Caki2 (cell line): ENCODE measurements at regions not wholly inside any gene's neighbourhood (a gene's known extent, or its start where the extent isn't known, plus 50 kb on each side); places are given as distances from the start of the nearest gene placed in this dataset.

Source experiments
- DNase-seq: peaks from one replicate; pipeline ENCODE4 v3.0.0-alpha.2; 2015; ENCODE audit warnings: low read depth
- in situ Hi-C: cut with HindIII; loops from 2 replicates; pipeline ENCODE4 v1.10.0; 2016; ENCODE audit warnings: low sequenced_read_pairs, low pct_unique_long_range_greater_than_20kb, mixed read lengths

- in situ Hi-C loops: no loop called here
- no peak for DNase-seq
These were observed 644.1 kb downstream of the MID1IP1 start for GRCh38 chrX:39445336-39445735.

DNA sequence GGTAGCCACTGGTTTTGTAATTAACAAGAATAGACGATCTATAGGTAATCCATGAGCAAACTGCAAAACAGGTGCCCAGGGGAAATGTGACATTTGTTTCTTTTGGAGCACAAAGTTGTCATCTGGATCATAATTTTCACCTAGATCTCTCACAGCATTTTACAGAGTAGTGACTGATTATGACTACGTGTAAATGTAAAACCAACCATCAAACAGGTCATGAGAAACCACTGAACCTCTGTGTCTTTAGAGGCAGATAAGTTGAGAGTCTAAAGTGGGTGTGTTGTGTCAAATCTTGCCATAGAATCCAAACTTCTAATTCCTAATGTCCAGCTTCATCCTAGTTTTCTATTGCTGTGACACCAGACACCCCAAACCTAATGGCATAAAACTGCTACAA, 648.1 kb downstream of the MID1IP1 start:
- no peak for DNase-seq
- in situ Hi-C loops: no loop called here

DNA sequence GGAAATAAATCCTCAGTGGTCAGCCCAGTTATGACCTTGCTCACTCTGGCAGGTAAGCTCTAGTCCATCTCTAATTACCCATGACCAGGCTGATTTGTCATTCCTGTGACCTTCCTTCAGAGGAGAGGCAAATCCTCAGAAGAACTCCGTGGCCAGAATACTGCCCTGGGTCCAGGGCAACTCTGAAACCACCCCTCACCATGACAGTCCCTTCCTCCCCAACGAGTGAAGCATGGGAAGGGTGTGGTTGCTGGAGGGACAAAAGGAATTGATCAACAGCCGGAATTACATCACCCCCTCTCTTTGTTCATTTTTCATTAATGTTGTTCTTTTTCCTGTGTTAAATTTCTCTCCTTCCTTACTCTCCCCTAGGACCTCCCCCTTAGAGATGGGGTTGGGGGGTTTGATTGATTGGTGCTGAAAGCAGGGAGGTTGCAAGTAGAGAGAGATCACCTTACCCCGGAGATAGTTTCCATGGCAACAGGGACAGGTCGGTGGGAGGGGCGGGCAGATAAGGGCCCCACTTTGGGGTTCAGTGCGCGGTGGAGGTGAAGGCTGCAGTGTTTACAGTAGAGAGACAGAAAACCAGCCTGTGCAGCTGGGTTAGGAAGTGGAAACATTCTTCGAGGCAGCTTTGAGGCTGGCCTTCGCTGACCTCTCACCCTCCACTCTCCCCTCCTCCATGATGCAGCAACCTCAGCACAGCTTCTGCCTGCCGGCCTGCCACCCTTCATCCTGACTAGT, 647.4 kb downstream of the BCOR start:
- DNase-seq: no peak
- in situ Hi-C loops: no loop called here

GRCh38 chrX:39451046-39451445, 646.7 kb downstream of the BCOR start:
- in situ Hi-C loops: no loop called here
- no peak for DNase-seq

DNA sequence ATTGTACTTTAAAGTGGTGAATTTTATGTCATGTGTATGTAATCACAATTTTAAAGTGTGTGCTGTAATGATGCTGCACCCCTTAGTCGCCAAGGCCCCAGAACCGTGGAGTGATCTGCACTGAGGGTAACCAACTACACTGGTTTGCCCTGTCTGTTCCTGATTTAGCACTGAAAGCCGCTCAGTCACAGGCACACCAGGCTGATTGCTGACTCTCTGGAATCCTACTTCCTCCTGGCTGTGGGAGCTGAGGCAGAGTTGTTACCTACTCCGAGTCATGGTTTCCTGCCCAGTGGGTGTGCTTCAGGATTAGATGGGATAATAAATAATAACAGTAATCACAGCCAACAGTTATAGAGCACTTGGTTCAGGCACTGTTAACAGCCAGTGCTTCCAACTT, 645.4 kb downstream of the BCOR start:
- DNase-seq: no peak
- in situ Hi-C loops: no loop called here

DNA sequence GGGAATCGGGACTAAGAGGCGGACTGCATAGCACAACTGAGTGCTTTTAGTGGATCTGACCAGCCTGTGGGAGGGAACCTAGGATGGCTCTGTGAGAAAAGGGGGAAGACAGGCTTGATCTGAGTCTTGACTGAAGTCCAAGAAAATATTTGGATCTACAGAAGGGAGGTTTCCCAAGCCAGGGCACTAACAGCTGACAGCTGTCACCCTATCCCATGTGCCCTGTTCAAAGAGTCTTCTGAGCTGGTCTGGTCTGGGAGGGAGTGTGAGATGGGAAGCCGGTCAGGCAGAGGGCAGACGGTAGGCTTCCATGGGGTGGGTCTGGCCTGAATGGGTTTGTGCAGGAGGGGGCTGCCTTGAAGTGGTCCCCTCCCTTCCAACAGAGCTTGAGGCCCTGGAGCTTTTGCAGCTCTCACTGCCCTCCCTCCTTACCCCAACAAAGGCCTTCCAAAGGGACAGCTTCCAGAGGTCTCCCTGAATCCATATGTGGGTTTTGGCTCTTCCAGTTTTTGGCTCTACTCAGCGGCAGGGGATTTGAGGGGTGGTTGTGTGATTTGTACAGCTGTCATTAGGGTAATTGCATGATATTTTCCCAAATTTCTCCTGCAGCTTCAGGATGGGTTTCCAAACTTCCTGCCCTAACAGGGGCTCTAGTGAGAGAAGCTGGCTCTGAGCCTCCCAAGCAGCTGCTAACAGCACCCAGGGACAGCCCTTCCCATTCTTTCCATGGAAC, 643.7 kb downstream of the BCOR start:
- no peak for DNase-seq
- in situ Hi-C loops: no loop called here

- no peak for DNase-seq
- in situ Hi-C loops: no loop called here
These were observed 640.7 kb downstream of the BCOR start for GRCh38 chrX:39456894-39457604.

DNA sequence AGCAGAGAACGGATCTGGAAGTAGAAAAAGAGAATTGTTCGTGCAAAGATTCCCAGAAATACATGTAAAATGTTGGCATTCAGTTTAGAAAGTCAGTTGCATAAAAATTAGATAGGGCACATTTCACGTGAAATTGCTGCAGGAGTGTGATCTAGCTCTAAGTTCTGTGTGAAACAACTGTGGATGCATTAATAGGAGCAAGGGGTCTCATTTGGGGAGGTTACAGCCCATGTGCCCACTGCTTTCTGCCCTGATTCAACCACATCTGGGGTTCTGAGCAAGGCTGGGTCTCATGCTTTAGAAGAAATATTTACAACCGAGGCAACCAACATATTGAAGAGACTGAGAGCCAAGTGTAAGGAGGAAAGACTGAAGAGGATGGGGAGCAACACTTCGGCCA, 639.0 kb downstream of the BCOR start:
- no peak for DNase-seq
- in situ Hi-C loops: no loop called here

DNA sequence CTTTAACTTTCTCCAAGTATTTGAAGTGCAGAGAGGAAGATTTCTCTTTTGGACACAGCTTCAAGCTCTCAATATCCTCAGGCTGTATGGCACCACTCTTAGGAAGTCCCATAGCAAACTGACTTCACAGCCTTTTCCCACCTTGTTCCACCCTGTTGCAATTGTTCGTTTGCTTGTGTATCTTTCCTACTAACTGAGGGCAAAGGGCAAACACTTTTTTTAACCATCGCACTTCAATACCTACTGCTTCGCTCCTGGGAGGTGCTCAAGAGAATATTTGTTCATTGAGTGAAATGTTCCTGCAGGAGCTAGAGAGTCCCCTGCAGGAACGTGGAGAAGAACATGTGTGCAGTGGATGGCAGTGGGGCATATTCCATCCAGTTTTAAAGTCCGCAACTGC, 638.6 kb downstream of the BCOR start:
- in situ Hi-C loops: no loop called here
- no peak for DNase-seq

GRCh38 chrX:39459952-39460351, 637.8 kb downstream of the BCOR start:
- in situ Hi-C loops: no loop called here
- DNase-seq: no peak

DNA sequence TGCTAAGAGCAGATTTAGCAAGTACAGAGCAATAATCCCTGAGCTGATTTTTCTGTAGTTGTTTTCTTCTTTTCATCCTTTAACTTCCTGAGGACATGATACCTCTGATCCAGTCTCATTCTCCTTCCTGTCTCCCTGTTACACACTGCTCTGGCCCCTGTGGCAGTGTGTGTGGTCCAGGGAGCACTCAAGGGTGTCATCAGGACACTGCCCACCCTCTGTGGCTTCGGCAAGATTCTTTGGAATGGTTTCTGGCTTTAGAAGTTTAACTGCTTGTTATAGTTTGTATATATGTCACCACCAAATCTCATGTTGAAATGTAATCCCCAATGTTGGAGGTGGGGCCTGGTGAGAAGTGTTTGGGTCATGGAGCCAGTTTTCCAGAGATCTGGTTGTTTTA, 637.3 kb downstream of the BCOR start:
- no peak for DNase-seq
- in situ Hi-C loops: no loop called here

DNA sequence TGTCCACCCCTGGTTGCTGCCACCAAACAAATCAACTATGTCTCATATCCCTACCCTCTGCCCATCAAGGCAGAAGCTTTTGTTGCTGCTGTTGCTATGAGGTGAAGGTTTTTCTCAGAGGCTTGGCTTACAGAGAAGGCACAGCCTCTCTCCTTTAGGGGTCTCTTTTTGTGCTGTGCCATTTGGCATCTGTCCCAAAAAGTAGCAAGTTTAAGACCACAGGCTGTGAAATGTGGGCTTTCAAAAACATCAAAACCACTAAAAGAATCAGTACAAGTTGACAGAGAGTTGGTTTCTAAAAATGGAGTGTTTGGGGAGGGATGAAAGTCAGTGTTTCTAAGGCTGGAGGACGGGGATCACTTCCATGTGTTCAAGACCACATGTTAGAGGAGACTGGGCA, 634.9 kb downstream of the BCOR start:
- no peak for DNase-seq
- in situ Hi-C loops: no loop called here

DNA sequence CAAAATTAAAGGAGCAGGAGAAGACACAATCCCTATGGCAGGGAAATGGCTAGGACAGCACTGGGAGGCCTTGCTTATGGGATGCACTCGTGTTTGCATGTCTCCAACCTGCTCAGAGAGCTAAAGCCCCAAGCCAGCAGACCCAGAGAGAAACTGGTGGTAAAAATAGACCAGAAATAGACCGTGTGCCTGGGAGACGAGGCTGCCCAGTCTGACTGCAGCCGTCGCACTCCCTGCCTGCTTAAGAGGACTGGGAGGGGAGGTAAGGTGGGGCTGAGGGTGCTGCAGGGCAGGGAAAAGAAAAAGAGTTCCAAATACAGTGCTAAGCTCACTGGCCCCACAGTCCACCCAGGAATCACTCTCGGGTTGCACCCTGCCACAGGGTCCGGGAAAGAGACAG, 633.5 kb downstream of the BCOR start:
- DNase-seq: no peak
- in situ Hi-C loops: no loop called here

GRCh38 chrX:39465467-39465866, 632.3 kb downstream of the BCOR start:
- DNase-seq: no peak
- in situ Hi-C loops: no loop called here

- DNase-seq: no peak
- in situ Hi-C loops: no loop called here
These were observed 631.9 kb downstream of the BCOR start for GRCh38 chrX:39465906-39466305.

DNA sequence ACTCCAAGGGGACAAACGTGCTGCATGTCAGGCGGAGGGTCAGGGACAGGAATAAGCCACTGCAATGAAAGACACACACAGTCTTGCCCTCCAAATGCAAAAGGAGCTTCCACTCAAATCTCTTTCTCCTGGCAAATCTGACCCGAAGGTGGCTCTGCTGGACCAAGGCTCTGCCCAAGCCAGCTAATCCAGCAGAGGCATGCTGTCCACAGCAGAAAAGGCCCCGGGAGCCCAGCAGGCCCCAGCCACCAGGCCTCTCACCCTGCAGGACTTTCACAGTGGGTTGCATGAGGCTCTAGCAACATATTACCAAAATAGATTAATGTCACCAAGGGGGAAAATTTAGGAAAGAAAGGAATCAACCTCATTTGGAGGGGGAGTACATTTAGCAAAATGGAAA, 628.6 kb downstream of the BCOR start:
- no peak for DNase-seq
- in situ Hi-C loops: no loop called here

GRCh38 chrX:39470588-39471407, 627.0 kb downstream of the BCOR start:
- no peak for DNase-seq
- in situ Hi-C loops: no loop called here

GRCh38 chrX:39472161-39472560, 625.6 kb downstream of the BCOR start:
- in situ Hi-C loops: no loop called here
- DNase-seq: no peak

GRCh38 chrX:39473812-39474211, 623.9 kb downstream of the BCOR start:
- no peak for DNase-seq
- in situ Hi-C loops: no loop called here
